ENCODE measurements at regions not wholly inside any gene's neighbourhood (a gene's known extent, or its start where the extent isn't known, plus 50 kb on each side); places are given as distances from the start of the nearest gene placed in this dataset.

DNA sequence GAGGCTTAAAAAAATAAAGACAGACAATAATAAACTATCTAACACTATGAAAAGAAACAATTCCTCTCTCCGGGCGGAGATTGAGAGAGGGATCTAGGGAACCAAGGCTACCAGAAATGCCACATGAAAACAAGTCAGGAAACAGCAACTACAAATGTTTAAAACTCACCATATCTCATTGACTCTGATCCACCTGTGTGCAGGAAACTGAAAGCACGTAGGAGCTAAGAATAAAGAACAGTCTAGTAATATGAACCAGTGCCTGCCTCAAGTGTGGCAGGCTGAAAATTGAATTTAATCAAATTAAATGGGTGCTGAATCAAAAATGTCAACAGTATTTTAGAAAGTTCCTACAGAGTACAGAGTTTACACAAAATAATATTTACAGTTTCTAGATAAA is 1701.0 kb downstream of the SLITRK5 start:
- no peak for TF ChIP-seq EZH2phosphoT487 (conservative IDR thresholded peaks at IDR 0.05; ENCODE audit: low read length)
- TF ChIP-seq, protein P1, sequence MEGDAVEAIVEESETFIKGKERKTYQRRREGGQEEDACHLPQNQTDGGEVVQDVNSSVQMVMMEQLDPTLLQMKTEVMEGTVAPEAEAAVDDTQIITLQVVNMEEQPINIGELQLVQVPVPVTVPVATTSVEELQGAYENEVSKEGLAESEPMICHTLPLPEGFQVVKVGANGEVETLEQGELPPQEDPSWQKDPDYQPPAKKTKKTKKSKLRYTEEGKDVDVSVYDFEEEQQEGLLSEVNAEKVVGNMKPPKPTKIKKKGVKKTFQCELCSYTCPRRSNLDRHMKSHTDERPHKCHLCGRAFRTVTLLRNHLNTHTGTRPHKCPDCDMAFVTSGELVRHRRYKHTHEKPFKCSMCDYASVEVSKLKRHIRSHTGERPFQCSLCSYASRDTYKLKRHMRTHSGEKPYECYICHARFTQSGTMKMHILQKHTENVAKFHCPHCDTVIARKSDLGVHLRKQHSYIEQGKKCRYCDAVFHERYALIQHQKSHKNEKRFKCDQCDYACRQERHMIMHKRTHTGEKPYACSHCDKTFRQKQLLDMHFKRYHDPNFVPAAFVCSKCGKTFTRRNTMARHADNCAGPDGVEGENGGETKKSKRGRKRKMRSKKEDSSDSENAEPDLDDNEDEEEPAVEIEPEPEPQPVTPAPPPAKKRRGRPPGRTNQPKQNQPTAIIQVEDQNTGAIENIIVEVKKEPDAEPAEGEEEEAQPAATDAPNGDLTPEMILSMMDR (IDR thresholded peaks at IDR 0.05; ENCODE audit: insufficient read depth, low read length, poor library complexity, severe bottlenecking), result no peak
- Histone ChIP-seq H3K9ac (ENCODE audit: low read length) (no peak overlapping the region), H4K20me1 (ENCODE audit: low read depth, low read length) (no peaks in the 10 kb centered on the region), H3F3A (ENCODE audit: insufficient read depth) (no peaks in the 10 kb centered on the region), H3K27ac (ENCODE audit: low read depth, low read length) (no peak overlapping the region), H3K36me3 (ENCODE audit: low read length) (no peaks in the 10 kb centered on the region), H3K4me3 (ENCODE audit: insufficient read depth, low read length, poor library complexity, severe bottlenecking) (no peak overlapping the region), H3K27me3 (ENCODE audit: low read length) (no peaks in the 10 kb centered on the region), H3K9me3 (ENCODE audit: insufficient read depth, low read length) (no peaks in the 10 kb centered on the region), H3K4me2 (ENCODE audit: low read depth, low read length, poor library complexity, severe bottlenecking) (no peak overlapping the region), H3K9me2 (replicated peaks; ENCODE audit: insufficient read depth, low read length) (no peaks in the 10 kb centered on the region), H2AFZ (ENCODE audit: low read depth, low read length, severe bottlenecking) (no peak overlapping the region), H3K79me2 (ENCODE audit: insufficient read depth, low read length) (no peaks in the 10 kb centered on the region)

GRCh38 chr13:89375839-89376238 is 1704.7 kb downstream of the SLITRK5 start:
- Histone ChIP-seq H3K36me3 (ENCODE audit: low read length) (no peaks in the 10 kb centered on the region), H2AFZ (ENCODE audit: low read depth, low read length, severe bottlenecking) (no peak overlapping the region), H3K9ac (ENCODE audit: low read length) (no peak overlapping the region), H3K9me3 (ENCODE audit: insufficient read depth, low read length) (no peaks in the 10 kb centered on the region), H4K20me1 (ENCODE audit: low read depth, low read length) (no peaks in the 10 kb centered on the region), H3K9me2 (replicated peaks; ENCODE audit: insufficient read depth, low read length) (no peaks in the 10 kb centered on the region), H3K4me2 (ENCODE audit: low read depth, low read length, poor library complexity, severe bottlenecking) (no peak overlapping the region), H3K79me2 (ENCODE audit: insufficient read depth, low read length) (no peaks in the 10 kb centered on the region), H3K27me3 (ENCODE audit: low read length) (no peaks in the 10 kb centered on the region), H3K27ac (ENCODE audit: low read depth, low read length) (no peak overlapping the region), H3K4me3 (ENCODE audit: insufficient read depth, low read length, poor library complexity, severe bottlenecking) (no peak overlapping the region), H3F3A (ENCODE audit: insufficient read depth) (no peaks in the 10 kb centered on the region)
- TF ChIP-seq EZH2phosphoT487 (conservative IDR thresholded peaks at IDR 0.05; ENCODE audit: low read length), result no peak
- TF ChIP-seq, protein P1 (IDR thresholded peaks at IDR 0.05; ENCODE audit: insufficient read depth, low read length, poor library complexity, severe bottlenecking), result no peak

DNA sequence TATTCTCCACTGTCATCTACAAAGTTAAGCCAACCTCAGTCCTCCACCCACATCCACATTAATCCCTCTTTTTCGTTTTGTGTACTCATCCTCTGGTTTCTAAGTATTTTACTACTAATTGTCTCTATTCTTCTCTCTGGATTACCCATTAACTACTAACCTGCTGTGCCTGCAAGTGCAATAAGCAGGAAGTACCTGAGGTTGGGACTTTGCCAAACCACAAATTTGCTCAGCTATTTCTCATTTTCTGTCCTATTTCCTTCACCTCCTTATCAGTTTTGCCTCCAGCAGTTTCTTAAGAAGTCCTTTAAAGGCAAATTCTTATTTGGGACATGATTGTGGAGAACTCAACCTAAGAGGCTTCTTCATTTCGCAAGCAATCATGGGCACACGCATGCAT is 1708.9 kb downstream of the SLITRK5 start:
- no peaks in the 10 kb centered on the region for H3K9me3 ChIP-seq (ENCODE audit: insufficient read depth, low read length)
- H3K9me2 ChIP-seq (replicated peaks; ENCODE audit: insufficient read depth, low read length), result no peaks in the 10 kb centered on the region
- H3F3A ChIP-seq (ENCODE audit: insufficient read depth), result no peaks in the 10 kb centered on the region
- no peaks in the 10 kb centered on the region for H4K20me1 ChIP-seq (ENCODE audit: low read depth, low read length)
- no peak for TF ChIP-seq EZH2phosphoT487 (conservative IDR thresholded peaks at IDR 0.05; ENCODE audit: low read length)
- TF ChIP-seq, protein P1 (IDR thresholded peaks at IDR 0.05; ENCODE audit: insufficient read depth, low read length, poor library complexity, severe bottlenecking), result no peak
- H3K27me3 ChIP-seq (ENCODE audit: low read length), result no peaks in the 10 kb centered on the region
- no peaks in the 10 kb centered on the region for H3K79me2 ChIP-seq (ENCODE audit: insufficient read depth, low read length)
- H3K4me2 ChIP-seq (ENCODE audit: low read depth, low read length, poor library complexity, severe bottlenecking), result no peak overlapping the region
- no peak overlapping the region for H2AFZ ChIP-seq (ENCODE audit: low read depth, low read length, severe bottlenecking)
- H3K9ac ChIP-seq (ENCODE audit: low read length), result no peak overlapping the region
- no peaks in the 10 kb centered on the region for H3K36me3 ChIP-seq (ENCODE audit: low read length)
- no peak overlapping the region for H3K4me3 ChIP-seq (ENCODE audit: insufficient read depth, low read length, poor library complexity, severe bottlenecking)
- no peak overlapping the region for H3K27ac ChIP-seq (ENCODE audit: low read depth, low read length)
